GM23338 (cell line): ENCODE measurements at regions not wholly inside any gene's neighbourhood (a gene's known extent, or its start where the extent isn't known, plus 50 kb on each side); places are given as distances from the start of the nearest gene placed in this dataset.

Experiments used
- ATAC-seq: fragments of 200-7000 bp; cut with Tn5 transposase; 3 replicates; pipeline ENCODE4 v1.9.1; 2020
- DNase-seq: peaks from one replicate; pipeline ENCODE4 v3.0.0-alpha.2; 2015; ENCODE audit warnings: low spot score
- H2AFZ ChIP-seq: fragments of 200-600 bp; sonication (generic); 2 replicates; pipeline ENCODE4 v1.8.0; 2016; ENCODE audit warnings: antibody characterized with exemption, mild to moderate bottlenecking, moderate library complexity
- H3F3A ChIP-seq: fragments of 200-600 bp; sonication (generic); replicated peaks from 2 replicates; pipeline ENCODE4 v1.8.0; 2017; ENCODE audit warnings: antibody characterized with exemption, mixed run types, low read depth
- H3K27ac ChIP-seq: fragments of 200-600 bp; sonication (generic); 2 replicates; pipeline ENCODE4 v1.6.1; 2016; ENCODE audit warnings: low read depth
- H3K27me3 ChIP-seq: fragments of 200-600 bp; sonication (generic); 2 replicates; pipeline ENCODE4 v1.8.0; 2016; ENCODE audit warnings: mild to moderate bottlenecking, mixed run types, moderate library complexity; ENCODE audit not compliant: insufficient read depth
- H3K36me3 ChIP-seq: fragments of 200-600 bp; sonication (generic); 2 replicates; pipeline ENCODE4 v1.8.0; 2016; ENCODE audit warnings: mild to moderate bottlenecking; ENCODE audit not compliant: insufficient read depth
- H3K4me1 ChIP-seq: fragments of 200-600 bp; sonication (generic); 2 replicates; pipeline ENCODE4 v1.8.0; 2016; ENCODE audit warnings: mild to moderate bottlenecking, moderate library complexity; ENCODE audit not compliant: insufficient read depth
- H3K4me2 ChIP-seq: fragments of 200-600 bp; sonication (generic); 2 replicates; pipeline ENCODE4 v1.7.1; 2017; ENCODE audit warnings: mixed run types
- H3K4me3 ChIP-seq: fragments of 200-600 bp; sonication (generic); 2 replicates; pipeline ENCODE4 v1.6.1; 2016; ENCODE audit warnings: mixed run types
- H3K79me2 ChIP-seq: fragments of 200-600 bp; sonication (generic); replicated peaks from 2 replicates; pipeline ENCODE4 v1.8.0; 2017; ENCODE audit warnings: mild to moderate bottlenecking; ENCODE audit not compliant: insufficient read depth
- H3K9me2 ChIP-seq: fragments of 200-600 bp; sonication (generic); 2 replicates; pipeline ENCODE4 v1.8.0; 2017; ENCODE audit not compliant: insufficient read depth
- H4K20me1 ChIP-seq: fragments of 200-600 bp; sonication (generic); replicated peaks from 2 replicates; pipeline ENCODE4 v1.8.0; 2017; ENCODE audit warnings: mild to moderate bottlenecking; ENCODE audit not compliant: insufficient read depth
- H3K27ac Mint-ChIP-seq: 2 replicates; pipeline ENCODE4 v1.8.0; 2020; ENCODE audit warnings: inconsistent platforms, mild to moderate bottlenecking, moderate library complexity, mixed read lengths
- H3K27me3 Mint-ChIP-seq: 3 replicates; pipeline ENCODE4 v1.8.0; 2022; ENCODE audit warnings: low read depth, mild to moderate bottlenecking, moderate library complexity, mixed read lengths, inconsistent platforms; ENCODE audit not compliant: insufficient read depth, poor library complexity
- H3K36me3 Mint-ChIP-seq: 3 replicates; pipeline ENCODE4 v1.8.0; 2021; ENCODE audit warnings: low read depth, mild to moderate bottlenecking, inconsistent platforms, moderate library complexity, mixed read lengths
- H3K4me1 Mint-ChIP-seq: 3 replicates; pipeline ENCODE4 v1.8.0; 2020; ENCODE audit warnings: mild to moderate bottlenecking, inconsistent platforms, mixed read lengths
- H3K4me3 Mint-ChIP-seq: 3 replicates; pipeline ENCODE4 v1.8.0; 2021; ENCODE audit warnings: moderate library complexity, mild to moderate bottlenecking, inconsistent platforms, mixed read lengths
- H3K9me3 Mint-ChIP-seq: 3 replicates; pipeline ENCODE4 v1.8.0; 2020; ENCODE audit warnings: moderate library complexity, mild to moderate bottlenecking, inconsistent platforms, mixed read lengths
- CREB1 ChIP-seq: fragments of 250-450 bp; sonication (Bioruptor Pico); IDR thresholded peaks from 2 replicates; pipeline ENCODE4 v1.5.0; 2020; ENCODE audit warnings: low read depth, mild to moderate bottlenecking, moderate library complexity
- EZH2 ChIP-seq: fragments of 200-600 bp; sonication (generic); IDR thresholded peaks from one replicate; pipeline ENCODE4 v1.8.0; 2017; ENCODE audit warnings: antibody characterized with exemption, mild to moderate bottlenecking, low read depth; ENCODE audit not compliant: unreplicated experiment
- EZH2phosphoT487 ChIP-seq: fragments of 200-600 bp; sonication (generic); IDR thresholded peaks from one replicate; pipeline ENCODE4 v1.8.1; 2018; ENCODE audit warnings: antibody characterized with exemption; ENCODE audit not compliant: unreplicated experiment
- JUNB ChIP-seq: IDR thresholded peaks from one replicate; pipeline ENCODE4 v1.6.1; 2016; ENCODE audit warnings: antibody characterized with exemption; ENCODE audit not compliant: unreplicated experiment
- NANOG ChIP-seq: IDR thresholded peaks from 2 replicates; pipeline ENCODE4 v1.6.1; 2016; ENCODE audit warnings: antibody characterized with exemption, borderline replicate concordance
- POLR2AphosphoS5 ChIP-seq: IDR thresholded peaks from 2 replicates; pipeline ENCODE4 v1.6.1; 2016; ENCODE audit warnings: antibody characterized with exemption, low read depth
- STAT1 ChIP-seq: IDR thresholded peaks from one replicate; pipeline ENCODE4 v1.6.1; 2016; ENCODE audit warnings: antibody characterized with exemption; ENCODE audit not compliant: unreplicated experiment
- ZNF114 ChIP-seq: fragments of 250-450 bp; sonication (Bioruptor Pico); IDR thresholded peaks from 2 replicates; pipeline ENCODE4 v1.5.0; 2020; ENCODE audit warnings: mild to moderate bottlenecking, moderate library complexity
- ZNF331 ChIP-seq: fragments of 250-450 bp; sonication (Bioruptor Pico); IDR thresholded peaks from 2 replicates; pipeline ENCODE4 v1.5.0; 2020; ENCODE audit warnings: low read depth, mild to moderate bottlenecking, moderate library complexity
- TF ChIP-seq, protein P1 (sequence below), 2 experiments: fragments of 200-600 bp in 1 of 2; sonication (generic) in 1 of 2; conservative IDR thresholded peaks; 2 replicates each; pipeline versions ENCODE4 v1.5.1 to v1.6.1; 2016 to 2017; ENCODE audit warnings: antibody characterized with exemption in 2 of 2, low read depth in 2 of 2, mild to moderate bottlenecking in 2 of 2, moderate library complexity in 1 of 2
- TF ChIP-seq, protein P2 (sequence below): IDR thresholded peaks from 2 replicates; pipeline ENCODE4 v1.6.1; 2016; ENCODE audit warnings: antibody characterized with exemption
- TF ChIP-seq, protein P3 (sequence below): fragments of 250-450 bp; sonication (Bioruptor Pico); IDR thresholded peaks from 2 replicates; pipeline ENCODE4 v1.5.0; 2020; ENCODE audit warnings: mild to moderate bottlenecking, moderate library complexity
- TF ChIP-seq, protein P4 (sequence below): IDR thresholded peaks from one replicate; pipeline ENCODE4 v1.6.1; 2018; ENCODE audit warnings: antibody characterized with exemption; ENCODE audit not compliant: unreplicated experiment

DNA sequence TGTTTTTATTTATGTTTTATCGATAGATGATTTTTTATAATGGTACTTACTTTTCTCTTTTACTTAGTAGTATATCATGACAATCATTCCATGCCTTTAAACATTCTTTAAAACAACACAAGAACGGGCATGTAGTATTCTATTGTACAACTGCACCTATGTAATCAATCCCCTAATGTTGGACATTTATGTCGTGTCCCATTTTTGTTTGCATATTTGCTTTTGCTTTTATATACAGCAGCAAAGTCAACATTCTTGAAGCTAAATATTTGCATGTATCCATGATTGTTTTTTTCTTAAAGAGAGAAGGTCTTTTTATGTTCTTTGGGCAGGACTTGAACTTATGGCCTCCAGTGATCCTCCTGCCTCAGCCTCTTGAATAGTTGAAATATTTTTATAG is 527.0 kb upstream of the CLINT1 start:
- no peaks in the 10 kb centered on the region for H3K79me2 ChIP-seq
- Mint-ChIP-seq H3K27ac (no peak overlapping the region), H3K36me3 (no peaks in the 10 kb centered on the region), H3K4me1 (no peaks in the 10 kb centered on the region), H3K4me3 (no peak overlapping the region), H3K9me3 (no peaks in the 10 kb centered on the region), H3K27me3 (peaks cover 2% of the 10 kb centered on the region)
- no peak for ATAC-seq
- no peaks in the 10 kb centered on the region for H3K9me2 ChIP-seq
- no peaks in the 10 kb centered on the region for H3K27me3 ChIP-seq
- no peak for TF ChIP-seq JUNB
- TF ChIP-seq NANOG = no peak
- TF ChIP-seq, protein P1, sequence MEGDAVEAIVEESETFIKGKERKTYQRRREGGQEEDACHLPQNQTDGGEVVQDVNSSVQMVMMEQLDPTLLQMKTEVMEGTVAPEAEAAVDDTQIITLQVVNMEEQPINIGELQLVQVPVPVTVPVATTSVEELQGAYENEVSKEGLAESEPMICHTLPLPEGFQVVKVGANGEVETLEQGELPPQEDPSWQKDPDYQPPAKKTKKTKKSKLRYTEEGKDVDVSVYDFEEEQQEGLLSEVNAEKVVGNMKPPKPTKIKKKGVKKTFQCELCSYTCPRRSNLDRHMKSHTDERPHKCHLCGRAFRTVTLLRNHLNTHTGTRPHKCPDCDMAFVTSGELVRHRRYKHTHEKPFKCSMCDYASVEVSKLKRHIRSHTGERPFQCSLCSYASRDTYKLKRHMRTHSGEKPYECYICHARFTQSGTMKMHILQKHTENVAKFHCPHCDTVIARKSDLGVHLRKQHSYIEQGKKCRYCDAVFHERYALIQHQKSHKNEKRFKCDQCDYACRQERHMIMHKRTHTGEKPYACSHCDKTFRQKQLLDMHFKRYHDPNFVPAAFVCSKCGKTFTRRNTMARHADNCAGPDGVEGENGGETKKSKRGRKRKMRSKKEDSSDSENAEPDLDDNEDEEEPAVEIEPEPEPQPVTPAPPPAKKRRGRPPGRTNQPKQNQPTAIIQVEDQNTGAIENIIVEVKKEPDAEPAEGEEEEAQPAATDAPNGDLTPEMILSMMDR (conservative IDR thresholded peaks at IDR 0.05; ENCODE audit: low read depth in 2 of 2) = no peak
- no peak for TF ChIP-seq ZNF331 (CRISPR knock-in tag)
- no peak for TF ChIP-seq ZNF114
- TF ChIP-seq, protein P2, sequence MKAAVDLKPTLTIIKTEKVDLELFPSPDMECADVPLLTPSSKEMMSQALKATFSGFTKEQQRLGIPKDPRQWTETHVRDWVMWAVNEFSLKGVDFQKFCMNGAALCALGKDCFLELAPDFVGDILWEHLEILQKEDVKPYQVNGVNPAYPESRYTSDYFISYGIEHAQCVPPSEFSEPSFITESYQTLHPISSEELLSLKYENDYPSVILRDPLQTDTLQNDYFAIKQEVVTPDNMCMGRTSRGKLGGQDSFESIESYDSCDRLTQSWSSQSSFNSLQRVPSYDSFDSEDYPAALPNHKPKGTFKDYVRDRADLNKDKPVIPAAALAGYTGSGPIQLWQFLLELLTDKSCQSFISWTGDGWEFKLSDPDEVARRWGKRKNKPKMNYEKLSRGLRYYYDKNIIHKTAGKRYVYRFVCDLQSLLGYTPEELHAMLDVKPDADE = no peak
- no peak for TF ChIP-seq EZH2
- TF ChIP-seq, protein P3, sequence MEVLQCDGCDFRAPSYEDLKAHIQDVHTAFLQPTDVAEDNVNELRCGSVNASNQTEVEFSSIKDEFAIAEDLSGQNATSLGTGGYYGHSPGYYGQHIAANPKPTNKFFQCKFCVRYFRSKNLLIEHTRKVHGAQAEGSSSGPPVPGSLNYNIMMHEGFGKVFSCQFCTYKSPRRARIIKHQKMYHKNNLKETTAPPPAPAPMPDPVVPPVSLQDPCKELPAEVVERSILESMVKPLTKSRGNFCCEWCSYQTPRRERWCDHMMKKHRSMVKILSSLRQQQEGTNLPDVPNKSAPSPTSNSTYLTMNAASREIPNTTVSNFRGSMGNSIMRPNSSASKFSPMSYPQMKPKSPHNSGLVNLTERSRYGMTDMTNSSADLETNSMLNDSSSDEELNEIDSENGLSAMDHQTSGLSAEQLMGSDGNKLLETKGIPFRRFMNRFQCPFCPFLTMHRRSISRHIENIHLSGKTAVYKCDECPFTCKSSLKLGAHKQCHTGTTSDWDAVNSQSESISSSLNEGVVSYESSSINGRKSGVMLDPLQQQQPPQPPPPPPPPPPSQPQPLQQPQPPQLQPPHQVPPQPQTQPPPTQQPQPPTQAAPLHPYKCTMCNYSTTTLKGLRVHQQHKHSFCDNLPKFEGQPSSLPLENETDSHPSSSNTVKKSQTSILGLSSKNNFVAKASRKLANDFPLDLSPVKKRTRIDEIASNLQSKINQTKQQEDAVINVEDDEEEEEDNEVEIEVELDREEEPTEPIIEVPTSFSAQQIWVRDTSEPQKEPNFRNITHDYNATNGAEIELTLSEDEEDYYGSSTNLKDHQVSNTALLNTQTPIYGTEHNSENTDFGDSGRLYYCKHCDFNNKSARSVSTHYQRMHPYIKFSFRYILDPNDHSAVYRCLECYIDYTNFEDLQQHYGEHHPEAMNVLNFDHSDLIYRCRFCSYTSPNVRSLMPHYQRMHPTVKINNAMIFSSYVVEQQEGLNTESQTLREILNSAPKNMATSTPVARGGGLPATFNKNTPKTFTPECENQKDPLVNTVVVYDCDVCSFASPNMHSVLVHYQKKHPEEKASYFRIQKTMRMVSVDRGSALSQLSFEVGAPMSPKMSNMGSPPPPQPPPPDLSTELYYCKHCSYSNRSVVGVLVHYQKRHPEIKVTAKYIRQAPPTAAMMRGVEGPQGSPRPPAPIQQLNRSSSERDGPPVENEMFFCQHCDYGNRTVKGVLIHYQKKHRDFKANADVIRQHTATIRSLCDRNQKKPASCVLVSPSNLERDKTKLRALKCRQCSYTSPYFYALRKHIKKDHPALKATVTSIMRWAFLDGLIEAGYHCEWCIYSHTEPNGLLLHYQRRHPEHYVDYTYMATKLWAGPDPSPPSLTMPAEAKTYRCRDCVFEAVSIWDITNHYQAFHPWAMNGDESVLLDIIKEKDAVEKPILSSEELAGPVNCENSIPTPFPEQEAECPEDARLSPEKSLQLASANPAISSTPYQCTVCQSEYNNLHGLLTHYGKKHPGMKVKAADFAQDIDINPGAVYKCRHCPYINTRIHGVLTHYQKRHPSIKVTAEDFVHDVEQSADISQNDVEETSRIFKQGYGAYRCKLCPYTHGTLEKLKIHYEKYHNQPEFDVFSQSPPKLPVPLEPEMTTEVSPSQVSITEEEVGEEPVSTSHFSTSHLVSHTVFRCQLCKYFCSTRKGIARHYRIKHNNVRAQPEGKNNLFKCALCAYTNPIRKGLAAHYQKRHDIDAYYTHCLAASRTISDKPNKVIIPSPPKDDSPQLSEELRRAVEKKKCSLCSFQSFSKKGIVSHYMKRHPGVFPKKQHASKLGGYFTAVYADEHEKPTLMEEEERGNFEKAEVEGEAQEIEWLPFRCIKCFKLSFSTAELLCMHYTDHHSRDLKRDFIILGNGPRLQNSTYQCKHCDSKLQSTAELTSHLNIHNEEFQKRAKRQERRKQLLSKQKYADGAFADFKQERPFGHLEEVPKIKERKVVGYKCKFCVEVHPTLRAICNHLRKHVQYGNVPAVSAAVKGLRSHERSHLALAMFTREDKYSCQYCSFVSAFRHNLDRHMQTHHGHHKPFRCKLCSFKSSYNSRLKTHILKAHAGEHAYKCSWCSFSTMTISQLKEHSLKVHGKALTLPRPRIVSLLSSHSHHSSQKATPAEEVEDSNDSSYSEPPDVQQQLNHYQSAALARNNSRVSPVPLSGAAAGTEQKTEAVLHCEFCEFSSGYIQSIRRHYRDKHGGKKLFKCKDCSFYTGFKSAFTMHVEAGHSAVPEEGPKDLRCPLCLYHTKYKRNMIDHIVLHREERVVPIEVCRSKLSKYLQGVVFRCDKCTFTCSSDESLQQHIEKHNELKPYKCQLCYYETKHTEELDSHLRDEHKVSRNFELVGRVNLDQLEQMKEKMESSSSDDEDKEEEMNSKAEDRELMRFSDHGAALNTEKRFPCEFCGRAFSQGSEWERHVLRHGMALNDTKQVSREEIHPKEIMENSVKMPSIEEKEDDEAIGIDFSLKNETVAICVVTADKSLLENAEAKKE (CRISPR knock-in tag) = no peak
- TF ChIP-seq EZH2phosphoT487 = no peak
- no peak for TF ChIP-seq POLR2AphosphoS5
- TF ChIP-seq, protein P4, sequence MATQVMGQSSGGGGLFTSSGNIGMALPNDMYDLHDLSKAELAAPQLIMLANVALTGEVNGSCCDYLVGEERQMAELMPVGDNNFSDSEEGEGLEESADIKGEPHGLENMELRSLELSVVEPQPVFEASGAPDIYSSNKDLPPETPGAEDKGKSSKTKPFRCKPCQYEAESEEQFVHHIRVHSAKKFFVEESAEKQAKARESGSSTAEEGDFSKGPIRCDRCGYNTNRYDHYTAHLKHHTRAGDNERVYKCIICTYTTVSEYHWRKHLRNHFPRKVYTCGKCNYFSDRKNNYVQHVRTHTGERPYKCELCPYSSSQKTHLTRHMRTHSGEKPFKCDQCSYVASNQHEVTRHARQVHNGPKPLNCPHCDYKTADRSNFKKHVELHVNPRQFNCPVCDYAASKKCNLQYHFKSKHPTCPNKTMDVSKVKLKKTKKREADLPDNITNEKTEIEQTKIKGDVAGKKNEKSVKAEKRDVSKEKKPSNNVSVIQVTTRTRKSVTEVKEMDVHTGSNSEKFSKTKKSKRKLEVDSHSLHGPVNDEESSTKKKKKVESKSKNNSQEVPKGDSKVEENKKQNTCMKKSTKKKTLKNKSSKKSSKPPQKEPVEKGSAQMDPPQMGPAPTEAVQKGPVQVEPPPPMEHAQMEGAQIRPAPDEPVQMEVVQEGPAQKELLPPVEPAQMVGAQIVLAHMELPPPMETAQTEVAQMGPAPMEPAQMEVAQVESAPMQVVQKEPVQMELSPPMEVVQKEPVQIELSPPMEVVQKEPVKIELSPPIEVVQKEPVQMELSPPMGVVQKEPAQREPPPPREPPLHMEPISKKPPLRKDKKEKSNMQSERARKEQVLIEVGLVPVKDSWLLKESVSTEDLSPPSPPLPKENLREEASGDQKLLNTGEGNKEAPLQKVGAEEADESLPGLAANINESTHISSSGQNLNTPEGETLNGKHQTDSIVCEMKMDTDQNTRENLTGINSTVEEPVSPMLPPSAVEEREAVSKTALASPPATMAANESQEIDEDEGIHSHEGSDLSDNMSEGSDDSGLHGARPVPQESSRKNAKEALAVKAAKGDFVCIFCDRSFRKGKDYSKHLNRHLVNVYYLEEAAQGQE = no peak
- no peak for TF ChIP-seq STAT1
- TF ChIP-seq CREB1 = no peak
- DNase-seq = no peak
- H3K4me2 ChIP-seq = no peak overlapping the region
- no peak overlapping the region for H3K27ac ChIP-seq
- H4K20me1 ChIP-seq = no peaks in the 10 kb centered on the region
- no peak overlapping the region for H2AFZ ChIP-seq
- no peak overlapping the region for H3K4me3 ChIP-seq
- H3K4me1 ChIP-seq = no peaks in the 10 kb centered on the region
- no peaks in the 10 kb centered on the region for H3K36me3 ChIP-seq
- no peaks in the 10 kb centered on the region for H3F3A ChIP-seq
